ENCODE measurements at regions not wholly inside any gene's neighbourhood (a gene's known extent, or its start where the extent isn't known, plus 50 kb on each side); places are given as distances from the start of the nearest gene placed in this dataset.
A peak's percentile ranks its signal among the peaks of the same experiment; 100 is the strongest.
"Not testable (repeated sequence)": the region's sequence is repeated elsewhere in the genome, so short reads cannot be mapped to it uniquely, and the experiment has no call there.

DNA sequence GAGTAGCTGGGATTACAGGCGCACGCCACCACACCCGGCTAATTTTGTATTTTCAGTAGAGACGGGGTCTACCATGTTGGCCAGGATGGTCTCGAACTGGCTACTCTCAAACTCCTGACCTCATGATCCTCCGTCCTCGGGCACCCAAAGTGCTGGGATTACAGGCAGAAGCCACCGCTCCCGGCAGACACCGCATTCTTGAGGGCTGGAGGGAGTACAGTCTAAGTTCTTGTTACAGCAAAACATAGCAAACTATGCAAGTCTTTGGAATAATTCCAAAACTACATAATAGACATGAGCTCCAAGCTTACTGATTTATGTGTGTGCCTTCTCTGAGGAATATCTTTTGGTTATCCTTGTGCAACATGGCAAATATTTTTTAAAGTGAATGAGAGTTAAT, 299.1 kb upstream of the ZNF658 start:
- peak; percentile 0 for DNase-seq

GRCh38 chr9:66631521-66632046, 268.9 kb upstream of the ZNF658 start:
- DNase-seq, result not testable (repeated sequence)

GRCh38 chr9:66647675-66648074, 252.8 kb upstream of the ZNF658 start:
- not testable (repeated sequence) for DNase-seq

- DNase-seq, result not testable (repeated sequence)
Measured at GRCh38 chr9:66690242-66690641, 210.3 kb upstream of the ZNF658 start.

- not testable (repeated sequence) for DNase-seq
Measured at GRCh38 chr9:66695561-66696240, 204.8 kb upstream of the ZNF658 start.

- not testable (repeated sequence) for DNase-seq
Measured at GRCh38 chr9:66697343-66698065, 203.0 kb upstream of the ZNF658 start.

- DNase-seq, result not testable (repeated sequence)
Measured at GRCh38 chr9:66698066-66698455, 202.5 kb upstream of the ZNF658 start.

DNA sequence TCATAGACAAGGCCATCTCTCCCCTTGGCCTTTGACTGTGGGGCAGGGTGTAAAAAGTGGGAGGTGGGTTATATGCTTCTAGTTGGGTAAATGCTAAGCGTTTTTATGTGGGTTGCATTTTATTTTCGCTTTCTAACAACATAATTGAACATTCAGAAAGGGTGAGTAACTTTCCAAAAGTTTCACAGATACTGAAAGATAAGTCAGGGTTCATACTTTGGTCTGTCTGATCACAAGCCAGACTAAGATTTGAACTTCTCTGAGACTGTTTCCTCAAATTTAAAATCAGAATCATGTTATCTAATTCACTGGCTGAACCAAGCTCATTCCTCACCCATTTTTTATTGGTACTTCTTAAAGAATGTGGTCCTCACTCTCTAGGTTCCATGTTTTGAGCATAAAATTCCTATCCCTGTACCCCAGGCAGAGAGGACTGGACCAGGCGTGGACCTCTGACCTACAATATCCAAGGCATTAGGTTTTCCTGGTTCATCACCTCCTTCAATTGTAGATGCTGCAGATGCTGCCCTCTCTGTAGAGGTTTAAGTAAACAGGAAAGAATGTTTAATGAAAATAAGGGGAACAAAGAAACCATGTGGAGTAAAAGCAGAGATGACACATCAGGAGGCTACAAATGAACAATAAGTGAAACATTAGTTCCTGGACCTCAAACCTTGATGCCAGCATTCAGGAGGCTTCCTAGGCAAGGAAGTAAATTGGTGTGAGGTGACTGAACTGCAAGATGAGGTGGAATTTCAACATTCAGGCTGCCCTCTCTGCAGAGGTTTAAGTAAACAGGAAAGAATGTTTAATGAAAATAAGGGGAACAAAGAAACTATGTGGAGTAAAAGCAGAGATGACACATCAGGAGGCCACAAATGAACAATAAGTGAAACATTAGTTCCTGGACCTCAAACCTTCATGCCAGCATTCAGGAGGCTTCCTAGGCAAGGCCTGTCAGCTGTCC, 198.8 kb upstream of the ZNF658 start:
- DNase-seq, result not testable (repeated sequence)

DNA sequence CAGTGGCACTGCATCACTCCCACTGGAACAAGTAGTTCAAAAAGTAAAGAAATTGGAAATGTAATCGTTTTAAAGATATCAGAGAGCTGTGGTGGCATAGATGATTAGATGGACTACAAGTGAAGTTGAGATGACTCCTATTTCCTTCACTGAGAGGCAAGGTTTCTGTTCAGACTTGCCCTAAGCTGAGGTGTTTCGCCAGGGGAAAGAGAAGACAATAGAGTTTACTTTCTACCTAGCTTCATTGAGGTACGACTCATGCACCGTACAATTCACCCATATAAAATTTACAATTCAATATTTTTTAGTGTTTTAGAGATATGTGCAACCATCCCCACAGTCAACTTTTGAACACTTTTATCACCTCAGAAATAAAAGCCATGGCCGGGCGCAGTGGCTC, 189.0 kb upstream of the ZNF658 start:
- not testable (repeated sequence) for DNase-seq

GRCh38 chr9:66712870-66713269, 187.7 kb upstream of the ZNF658 start:
- DNase-seq, result not testable (repeated sequence)

DNA sequence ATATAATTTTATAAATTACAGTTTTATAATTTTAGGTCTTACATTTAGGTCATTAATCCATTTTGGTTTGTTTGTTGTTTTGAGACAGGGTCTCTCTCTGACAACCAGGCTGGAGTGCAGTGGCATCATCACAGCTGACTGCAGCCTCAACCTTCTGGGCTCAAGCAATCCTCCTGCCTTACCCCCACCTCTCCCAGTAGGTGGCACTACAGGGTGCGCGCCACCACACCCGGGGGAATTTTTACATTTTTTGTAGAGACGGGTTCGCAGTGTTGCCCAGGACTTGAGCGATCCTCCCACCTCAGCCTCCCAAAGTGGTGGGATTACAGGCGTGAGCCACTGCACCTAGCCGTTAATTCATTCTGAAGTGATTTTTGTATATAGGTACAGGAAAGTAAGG, 187.0 kb upstream of the ZNF658 start:
- DNase-seq, result not testable (repeated sequence)

GRCh38 chr9:66720845-66721244, 179.7 kb upstream of the ZNF658 start:
- DNase-seq, result not testable (repeated sequence)

DNA sequence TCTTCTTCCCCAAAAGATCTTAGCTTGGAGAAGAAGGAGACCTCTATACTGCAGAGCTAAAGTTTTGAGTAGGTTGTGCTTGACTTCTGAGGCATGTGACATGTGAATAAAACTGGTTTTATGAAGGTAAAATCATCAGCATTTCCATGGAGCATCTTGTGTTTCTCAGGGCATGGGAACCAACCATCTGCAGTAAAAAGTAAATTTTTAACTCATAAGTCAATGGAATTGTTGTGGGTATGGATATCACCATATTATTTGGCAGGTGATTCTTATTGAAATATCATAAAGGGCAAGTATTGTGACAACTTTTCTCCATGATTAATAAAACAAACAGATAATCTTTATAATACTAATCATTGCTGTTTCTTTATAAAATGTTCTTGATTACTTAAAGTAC, 173.0 kb upstream of the ZNF658 start:
- DNase-seq, result not testable (repeated sequence)

DNA sequence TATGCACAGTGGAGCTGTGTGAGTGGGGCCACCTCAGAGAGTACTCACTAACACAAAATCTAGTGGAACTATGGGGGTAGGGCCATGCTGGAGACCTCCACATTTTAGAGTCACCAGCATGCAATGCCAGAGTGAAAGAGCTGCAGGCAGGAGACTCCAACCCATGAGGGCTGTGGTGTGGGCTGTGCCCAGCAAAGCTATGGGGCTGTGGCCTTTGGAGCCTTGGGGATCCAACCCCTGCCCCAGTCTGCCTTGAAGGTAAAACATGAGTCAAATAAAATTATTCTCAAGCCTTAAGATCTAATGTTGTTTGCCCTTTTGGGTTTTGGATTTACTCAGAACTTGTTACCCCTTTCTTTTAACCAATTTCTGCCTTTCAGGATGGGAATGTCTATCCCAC, 163.8 kb upstream of the ZNF658 start:
- not testable (repeated sequence) for DNase-seq

- not testable (repeated sequence) for DNase-seq
Measured at GRCh38 chr9:66738418-66738817, 162.1 kb upstream of the ZNF658 start.

- not testable (repeated sequence) for DNase-seq
Measured at GRCh38 chr9:66740136-66740535, 160.4 kb upstream of the ZNF658 start.

DNA sequence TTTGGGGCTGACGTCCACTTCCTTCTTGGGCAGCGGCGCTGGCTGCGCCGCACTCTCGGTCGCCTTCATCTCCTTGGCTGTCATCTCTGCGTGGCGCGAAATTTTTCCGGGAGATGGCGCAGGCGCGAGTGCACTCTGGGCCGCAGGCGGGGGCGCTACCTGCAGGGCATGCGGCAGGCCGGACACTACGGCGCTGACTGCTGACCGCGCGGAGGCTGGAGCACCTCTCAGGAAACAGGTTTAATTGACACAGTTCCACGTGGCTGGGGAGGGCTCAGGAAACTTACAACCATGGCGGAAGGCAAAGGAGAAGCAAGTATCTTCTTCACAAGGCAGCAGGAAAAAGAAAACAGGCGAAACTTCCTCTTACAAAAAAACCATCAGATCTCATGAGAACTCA, 154.7 kb upstream of the ZNF658 start:
- DNase-seq, result not testable (repeated sequence)

GRCh38 chr9:66752324-66752923, 148.1 kb upstream of the ZNF658 start:
- DNase-seq, result not testable (repeated sequence)

DNA sequence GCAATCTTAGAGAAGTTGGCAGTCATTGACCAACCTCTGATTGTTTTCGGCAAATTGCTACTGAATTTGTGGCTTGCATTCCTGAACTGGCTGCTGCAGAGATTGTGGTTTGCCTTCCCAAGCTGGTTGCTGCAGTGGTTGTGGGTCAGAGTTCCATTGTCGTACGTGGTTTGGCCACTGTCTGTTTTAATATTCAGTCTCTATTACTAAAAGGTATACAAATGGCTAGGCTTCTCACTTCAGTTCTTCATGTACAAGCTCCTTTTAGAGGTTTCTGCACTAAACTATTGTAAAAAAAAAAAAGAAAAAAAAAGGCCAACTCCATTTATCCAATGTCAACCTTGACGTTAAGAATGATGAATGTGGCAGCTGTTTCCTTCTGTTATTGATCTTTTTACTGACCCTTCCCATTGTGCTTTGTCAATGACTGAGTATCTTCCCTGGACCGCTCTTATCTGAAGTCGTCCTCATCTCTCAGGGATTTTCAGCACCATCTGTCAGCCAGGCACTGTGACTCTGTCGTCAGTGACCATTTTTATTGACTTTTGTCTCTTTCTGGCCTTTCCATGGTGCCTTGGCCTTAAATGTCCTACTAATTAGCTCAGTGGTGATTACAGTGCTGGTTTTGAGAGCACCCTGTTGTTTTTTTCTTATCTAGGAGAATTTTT, 140.6 kb upstream of the ZNF658 start:
- DNase-seq, result not testable (repeated sequence)

- not testable (repeated sequence) for DNase-seq
Measured at GRCh38 chr9:66764799-66765493, 135.6 kb upstream of the ZNF658 start.

- not testable (repeated sequence) for DNase-seq
Measured at GRCh38 chr9:66765531-66765930, 135.0 kb upstream of the ZNF658 start.

Measured in fibroblast of skin of right biceps (primary cell).